IPS-15b (cell line): ENCODE measurements at regions not wholly inside any gene's neighbourhood (a gene's known extent, or its start where the extent isn't known, plus 50 kb on each side); places are given as distances from the start of the nearest gene placed in this dataset.
"Not testable (repeated sequence)": the region's sequence is repeated elsewhere in the genome, so short reads cannot be mapped to it uniquely, and the experiment has no call there.

Experiments used
- H3K27me3 ChIP-seq: one replicate; pipeline ENCODE4 v1.6.1; 2013; ENCODE audit warnings: low read length; ENCODE audit not compliant: control insufficient read depth, insufficient read depth
- H3K36me3 ChIP-seq: one replicate; pipeline ENCODE4 v1.6.1; 2013; ENCODE audit warnings: low read length; ENCODE audit not compliant: control insufficient read depth, insufficient read depth
- H3K4me1 ChIP-seq: one replicate; pipeline ENCODE4 v1.6.1; 2013; ENCODE audit warnings: mild to moderate bottlenecking, low read length; ENCODE audit not compliant: control insufficient read depth, insufficient read depth
- H3K4me3 ChIP-seq: one replicate; pipeline ENCODE4 v1.5.1; 2013; ENCODE audit warnings: low read depth, low read length
- H3K9ac ChIP-seq: one replicate; pipeline ENCODE4 v1.6.1; 2013; ENCODE audit warnings: low read depth, mild to moderate bottlenecking, low read length
- H3K9me3 ChIP-seq: one replicate; pipeline ENCODE4 v1.6.1; 2013; ENCODE audit warnings: mild to moderate bottlenecking, low read length; ENCODE audit not compliant: control insufficient read depth, insufficient read depth

DNA sequence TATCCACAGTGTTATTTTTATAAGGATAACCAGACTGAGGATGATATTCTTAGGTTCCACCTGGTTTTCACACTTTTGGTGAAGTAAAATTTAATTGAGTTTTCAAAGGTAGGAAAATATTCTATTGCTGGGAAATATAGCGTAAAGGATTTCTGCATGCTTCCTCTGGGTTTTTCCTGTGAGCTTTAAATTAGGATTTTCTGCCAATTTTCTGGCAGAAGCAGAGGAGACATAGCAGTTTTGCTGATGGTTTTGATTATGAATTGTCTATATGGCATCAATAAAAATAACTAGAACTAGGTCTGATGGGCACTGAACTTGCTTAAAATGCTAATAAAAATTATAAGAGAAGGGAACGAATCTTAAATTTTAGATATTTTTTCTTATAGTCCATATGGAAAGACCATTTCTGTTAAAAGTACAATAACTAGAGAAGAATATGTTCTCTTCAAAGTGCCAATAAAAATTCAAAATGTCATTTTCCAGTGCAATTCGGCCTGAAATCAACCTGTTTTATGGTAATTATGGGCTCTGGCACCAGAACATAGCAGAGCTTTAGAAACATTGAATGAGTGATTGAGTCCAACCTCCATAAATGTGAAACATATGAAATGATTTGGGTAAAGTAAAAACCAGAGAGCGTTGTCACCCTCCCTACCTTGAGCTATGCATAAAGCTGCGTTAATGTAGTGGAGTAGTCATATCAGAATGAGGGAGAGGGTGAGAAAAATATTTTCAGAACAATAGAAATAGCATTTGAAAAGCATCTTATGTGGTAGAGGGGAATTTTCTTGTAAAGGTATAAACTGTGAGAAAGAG, 279.7 kb downstream of the SPRY1 start:
- no peak overlapping the region for H3K9ac ChIP-seq

DNA sequence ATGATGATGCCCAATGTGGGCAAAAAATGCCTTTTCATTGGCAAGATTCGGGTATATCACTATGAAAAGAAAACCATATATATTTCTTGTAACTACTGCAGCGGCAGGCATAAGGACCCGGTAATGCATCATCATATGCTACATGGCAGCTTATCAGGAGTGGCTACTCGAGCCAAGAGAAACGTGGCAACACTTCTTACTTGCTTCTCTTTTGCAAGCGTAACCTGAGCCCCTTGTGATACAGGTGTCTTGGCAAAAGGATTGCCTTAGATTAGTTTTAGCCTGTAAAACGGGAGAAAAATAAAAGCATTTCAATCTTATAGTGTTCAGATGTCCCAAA, 280.3 kb downstream of the SPRY1 start:
- Histone ChIP-seq H3K9ac (no peak overlapping the region), H3K4me3 (no peak overlapping the region), H3K27me3 (no peaks in the 10 kb centered on the region)

More for the DNA sequence above, 279.7 kb downstream of the SPRY1 start:
- no peaks in the 10 kb centered on the region for H3K9me3 ChIP-seq
- H3K4me1 ChIP-seq: no peaks in the 10 kb centered on the region
- H3K4me3 ChIP-seq: no peak overlapping the region
- no peaks in the 10 kb centered on the region for H3K27me3 ChIP-seq
- no peaks in the 10 kb centered on the region for H3K36me3 ChIP-seq

DNA sequence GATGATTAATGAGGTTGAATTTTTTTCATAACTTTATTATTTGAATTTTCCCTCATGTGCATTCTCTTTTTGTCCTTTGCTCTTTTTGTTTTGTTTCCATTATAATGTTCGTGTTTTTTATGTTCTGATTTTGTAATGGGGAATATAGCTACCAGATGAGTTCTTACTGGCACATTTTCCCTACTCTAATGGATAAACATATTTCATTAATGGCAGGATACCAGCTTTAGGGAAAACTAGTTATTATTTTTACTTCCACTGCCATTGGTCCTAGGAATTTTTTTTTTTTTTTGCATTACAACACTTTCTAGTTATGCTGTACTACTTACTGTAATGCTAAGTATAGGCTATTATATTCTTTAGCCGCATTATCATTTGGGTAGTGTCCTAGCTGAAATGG, 286.3 kb downstream of the SPRY1 start:
- Histone ChIP-seq H3K36me3 (no peaks in the 10 kb centered on the region), H3K9me3 (no peaks in the 10 kb centered on the region), H3K4me3 (no peak overlapping the region), H3K27me3 (no peaks in the 10 kb centered on the region), H3K4me1 (no peaks in the 10 kb centered on the region), H3K9ac (no peak overlapping the region)

More for the DNA sequence above, 280.3 kb downstream of the SPRY1 start:
- Histone ChIP-seq H3K9me3 (no peaks in the 10 kb centered on the region), H3K36me3 (no peaks in the 10 kb centered on the region), H3K4me1 (no peaks in the 10 kb centered on the region)

DNA sequence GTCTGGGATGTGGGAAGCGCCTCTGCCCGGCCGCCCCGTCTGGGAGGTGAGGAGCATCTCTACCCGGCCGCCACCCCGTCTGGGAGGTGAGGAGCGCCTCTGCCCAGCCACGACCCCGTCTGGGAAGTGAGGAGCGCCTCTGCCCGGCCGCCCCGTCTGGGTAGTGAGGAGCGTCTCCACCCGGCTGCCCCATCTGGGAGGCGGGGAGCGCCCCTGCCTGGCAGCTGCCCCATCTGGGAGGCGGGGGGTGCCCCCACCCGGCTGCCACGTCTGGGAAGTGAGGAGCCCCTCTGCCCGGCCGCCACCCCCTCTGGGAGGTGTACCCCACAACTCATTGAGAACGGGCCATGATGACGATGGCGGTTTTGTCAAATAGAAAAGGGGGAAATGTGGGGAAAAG, 288.3 kb downstream of the SPRY1 start:
- H3K9ac ChIP-seq, H3K36me3 ChIP-seq, H3K27me3 ChIP-seq, H3K4me3 ChIP-seq, H3K4me1 ChIP-seq: not testable (repeated sequence)
- peaks cover 11% of the 10 kb centered on the region for H3K9me3 ChIP-seq

DNA sequence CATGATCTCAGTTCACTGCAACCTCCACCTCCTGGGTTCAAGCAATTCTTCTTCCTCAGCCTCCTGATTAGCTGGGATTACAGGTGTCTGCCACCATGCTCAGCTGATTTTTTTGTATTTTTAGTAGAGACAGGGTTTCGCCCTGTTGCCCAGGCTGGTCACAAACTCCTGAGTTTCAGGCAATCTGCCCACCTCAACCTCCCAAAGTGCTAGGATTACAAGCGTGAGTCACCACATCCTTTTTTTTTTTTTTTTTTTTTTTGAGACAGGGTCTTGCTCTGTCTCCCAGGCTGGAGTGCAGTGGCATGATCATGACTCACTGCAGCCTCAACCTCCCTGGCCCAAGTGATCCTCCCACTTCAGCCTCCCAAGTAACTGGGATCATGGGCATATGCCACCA, 298.9 kb downstream of the SPRY1 start:
- not testable (repeated sequence) for H3K27me3 ChIP-seq

DNA sequence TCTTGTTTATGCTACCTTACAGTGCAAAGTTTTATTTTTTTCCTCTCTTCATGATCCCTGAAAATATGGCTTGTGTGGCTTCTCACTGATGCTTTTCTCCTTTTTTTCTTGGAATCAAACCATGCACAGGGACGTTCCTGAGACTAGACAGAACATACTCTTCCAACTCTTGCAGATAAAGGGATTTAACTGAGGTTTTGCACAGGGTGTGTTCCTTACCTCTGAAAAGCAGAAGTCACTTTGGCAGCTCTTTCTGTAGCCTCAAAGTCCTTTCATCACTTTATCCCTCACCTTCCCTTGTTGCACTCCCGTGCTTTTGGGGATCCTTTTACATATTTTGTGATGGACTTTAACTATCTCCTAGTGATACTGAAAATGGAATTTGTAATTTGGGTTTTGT, 300.1 kb downstream of the SPRY1 start:
- Histone ChIP-seq H3K27me3 (no peaks in the 10 kb centered on the region), H3K9ac (no peak overlapping the region), H3K36me3 (no peaks in the 10 kb centered on the region), H3K4me3 (no peak overlapping the region), H3K9me3 (no peaks in the 10 kb centered on the region), H3K4me1 (no peaks in the 10 kb centered on the region)

More for the DNA sequence above, 298.9 kb downstream of the SPRY1 start:
- H3K9ac ChIP-seq, H3K4me1 ChIP-seq, H3K9me3 ChIP-seq, H3K4me3 ChIP-seq, H3K36me3 ChIP-seq: not testable (repeated sequence)

DNA sequence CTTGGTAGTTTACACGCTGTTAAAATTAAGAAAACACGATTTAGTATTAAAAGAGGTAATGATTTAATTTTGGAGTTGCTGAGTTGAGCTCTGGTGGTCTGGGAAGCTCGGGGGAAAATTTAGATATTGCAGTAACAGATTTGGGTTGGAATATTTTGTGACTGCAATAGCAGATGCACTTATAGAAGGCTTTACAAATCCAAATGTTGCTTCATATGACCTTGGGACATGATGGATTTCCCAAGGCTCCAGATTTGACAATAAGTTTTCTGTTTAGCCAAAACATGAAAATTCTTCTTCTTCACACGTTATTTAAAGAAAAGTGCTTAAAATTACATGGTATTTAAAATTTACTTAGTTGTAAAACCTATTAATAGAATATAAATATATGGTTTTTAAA, 302.0 kb downstream of the SPRY1 start:
- H3K4me1 ChIP-seq: no peaks in the 10 kb centered on the region
- no peak overlapping the region for H3K4me3 ChIP-seq
- H3K9me3 ChIP-seq: no peaks in the 10 kb centered on the region
- H3K36me3 ChIP-seq: no peaks in the 10 kb centered on the region
- H3K27me3 ChIP-seq: no peaks in the 10 kb centered on the region
- H3K9ac ChIP-seq: no peak overlapping the region

DNA sequence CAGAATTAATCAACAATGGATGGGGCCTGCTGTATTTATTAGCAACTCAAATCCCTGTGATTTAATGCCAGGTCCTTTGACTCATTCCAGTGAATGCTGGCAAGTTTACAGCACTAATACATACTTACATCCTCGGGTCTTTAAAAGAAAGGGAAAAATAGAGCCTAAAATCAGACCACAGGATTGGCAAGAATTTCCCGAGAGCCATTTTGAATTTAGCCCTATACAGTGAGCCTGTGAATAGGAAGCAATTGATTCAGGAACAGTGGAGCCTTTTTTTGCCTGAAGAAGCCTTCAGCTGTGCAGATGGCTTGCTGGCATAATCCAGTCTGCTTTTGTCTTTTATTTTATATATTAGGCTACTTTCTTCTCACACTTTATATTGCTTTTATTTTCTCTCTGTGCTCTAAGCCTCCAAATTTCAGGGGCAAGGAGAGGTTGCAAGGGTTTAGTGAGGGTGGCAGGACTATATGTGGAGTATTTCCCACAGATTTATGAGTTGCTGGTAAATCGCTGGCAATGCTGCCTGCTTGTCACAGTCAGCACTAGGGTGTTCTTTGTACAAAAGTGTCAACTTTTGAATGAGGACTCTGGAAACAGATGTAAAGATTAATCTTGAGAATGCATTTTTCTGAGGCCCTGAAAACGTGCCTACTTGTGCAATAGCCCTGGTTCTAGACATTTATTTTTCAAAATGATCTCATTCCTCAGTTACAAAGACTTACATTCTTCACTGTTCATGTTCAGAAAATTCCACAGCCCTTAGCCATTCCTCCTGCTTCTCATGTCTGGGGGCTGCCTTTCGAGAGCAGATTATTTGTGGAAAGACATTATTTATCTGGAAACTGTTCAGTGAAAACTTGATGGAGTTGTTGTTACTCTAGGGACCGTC, 303.5 kb downstream of the SPRY1 start:
- Histone ChIP-seq H3K9me3 (no peaks in the 10 kb centered on the region), H3K27me3 (no peaks in the 10 kb centered on the region), H3K36me3 (no peaks in the 10 kb centered on the region), H3K4me3 (no peak overlapping the region), H3K9ac (no peak overlapping the region), H3K4me1 (no peaks in the 10 kb centered on the region)

DNA sequence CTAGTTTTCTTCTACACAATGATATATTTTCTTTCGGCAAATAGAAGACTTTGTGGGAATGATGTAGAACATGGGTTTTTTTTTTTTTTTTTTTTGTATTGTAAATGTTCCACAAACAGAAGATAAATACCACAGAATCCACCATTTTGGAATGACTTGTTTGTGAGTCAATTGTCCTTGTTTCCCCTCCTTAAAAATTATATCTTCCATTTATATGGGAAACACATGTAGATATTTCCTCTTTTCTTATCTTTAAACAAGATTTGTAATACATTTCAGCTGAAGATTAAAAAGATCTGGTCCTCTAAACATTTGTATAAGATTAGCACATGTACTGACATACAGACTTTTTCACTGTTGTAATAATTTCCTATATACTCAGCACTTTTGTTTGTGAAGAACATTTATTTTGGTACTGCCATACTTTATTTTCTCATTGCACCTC, 304.6 kb downstream of the SPRY1 start:
- no peaks in the 10 kb centered on the region for H3K36me3 ChIP-seq
- H3K4me1 ChIP-seq: no peaks in the 10 kb centered on the region
- H3K9ac ChIP-seq: no peak overlapping the region
- no peak overlapping the region for H3K4me3 ChIP-seq
- H3K9me3 ChIP-seq: no peaks in the 10 kb centered on the region
- no peaks in the 10 kb centered on the region for H3K27me3 ChIP-seq

DNA sequence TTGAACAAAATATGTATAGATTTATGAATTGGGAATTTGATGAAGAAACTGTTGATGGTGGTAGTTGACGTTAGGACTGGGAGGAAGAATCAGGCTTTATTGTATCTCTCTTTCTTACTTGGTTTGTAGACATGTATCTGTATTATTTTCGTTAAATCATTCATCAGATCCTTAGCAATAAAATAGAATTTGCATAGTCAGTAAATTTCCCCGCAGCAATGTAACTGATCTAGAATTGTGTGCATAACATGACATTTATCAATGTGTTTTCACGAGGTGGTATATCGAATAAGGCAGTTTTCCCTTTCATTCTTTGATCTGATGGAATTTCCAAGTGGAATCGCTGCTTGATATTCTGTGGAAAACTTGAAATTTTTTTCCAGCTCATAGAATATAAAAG, 308.8 kb downstream of the SPRY1 start:
- no peaks in the 10 kb centered on the region for H3K9me3 ChIP-seq
- no peaks in the 10 kb centered on the region for H3K27me3 ChIP-seq
- no peaks in the 10 kb centered on the region for H3K4me1 ChIP-seq
- H3K9ac ChIP-seq: no peak overlapping the region
- no peak overlapping the region for H3K4me3 ChIP-seq
- H3K36me3 ChIP-seq: no peaks in the 10 kb centered on the region

DNA sequence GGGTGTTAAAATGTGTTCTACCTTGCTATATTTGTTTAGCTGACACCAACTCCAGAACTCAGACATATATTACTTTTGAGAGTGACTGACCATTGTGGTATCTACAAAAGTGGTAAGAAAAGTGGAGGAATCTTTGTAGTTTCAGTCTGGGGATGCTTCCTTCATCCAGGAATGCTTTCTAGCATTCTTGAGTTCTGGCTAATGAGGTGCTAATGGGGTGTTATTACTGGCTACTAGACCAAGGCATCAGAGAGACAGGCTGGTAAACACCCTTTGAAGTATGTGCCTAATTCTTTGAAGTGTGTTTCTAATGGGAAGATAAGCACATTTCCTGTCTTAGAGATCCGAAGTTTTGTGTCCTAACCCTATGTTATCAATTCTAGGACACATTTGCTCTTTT, 310.4 kb downstream of the SPRY1 start:
- no peaks in the 10 kb centered on the region for H3K9me3 ChIP-seq
- no peak overlapping the region for H3K9ac ChIP-seq
- no peaks in the 10 kb centered on the region for H3K36me3 ChIP-seq
- no peak overlapping the region for H3K4me3 ChIP-seq
- no peaks in the 10 kb centered on the region for H3K27me3 ChIP-seq
- no peaks in the 10 kb centered on the region for H3K4me1 ChIP-seq

DNA sequence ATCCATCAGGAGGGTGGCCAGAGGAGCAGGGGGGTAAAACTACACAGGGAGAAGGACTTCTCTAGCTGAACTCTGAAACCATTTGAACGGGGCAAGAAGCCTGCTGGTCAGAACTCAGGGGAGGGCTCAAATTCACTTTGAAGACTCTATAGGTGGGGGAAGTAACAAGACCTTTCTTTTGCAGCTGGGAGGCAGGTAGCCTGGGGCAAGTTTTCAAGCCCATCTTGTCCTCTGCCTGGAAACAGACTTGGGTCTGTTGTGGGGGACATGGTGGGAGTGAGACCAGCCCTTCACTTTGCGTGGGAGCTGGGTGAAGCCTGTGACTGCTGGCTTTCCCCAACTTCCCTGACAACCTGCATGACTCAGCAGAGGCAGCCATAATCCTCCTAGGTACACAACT, 312.3 kb downstream of the SPRY1 start:
- Histone ChIP-seq H3K9ac (no peak overlapping the region), H3K4me1 (no peaks in the 10 kb centered on the region), H3K4me3 (no peak overlapping the region), H3K9me3 (no peaks in the 10 kb centered on the region), H3K27me3 (no peaks in the 10 kb centered on the region), H3K36me3 (no peaks in the 10 kb centered on the region)
